NCI-H82 treated with DMSO at 0.1 percent for 48 hours (cell line): ENCODE measurements at regions not wholly inside any gene's neighbourhood (a gene's known extent, or its start where the extent isn't known, plus 50 kb on each side); places are given as distances from the start of the nearest gene placed in this dataset.
"Not testable (repeated sequence)": the region's sequence is repeated elsewhere in the genome, so short reads cannot be mapped to it uniquely, and the experiment has no call there.

Source experiments
- DNase-seq: peaks from one replicate; lab custom pipeline; 2025; ENCODE audit not compliant: unreplicated experiment; lab: John Stamatoyannopoulos, UW

- DNase-seq, result no peak
Measured at GRCh38 chrX:136975684-136976470, 57.9 kb downstream of the GPR101 start.

DNA sequence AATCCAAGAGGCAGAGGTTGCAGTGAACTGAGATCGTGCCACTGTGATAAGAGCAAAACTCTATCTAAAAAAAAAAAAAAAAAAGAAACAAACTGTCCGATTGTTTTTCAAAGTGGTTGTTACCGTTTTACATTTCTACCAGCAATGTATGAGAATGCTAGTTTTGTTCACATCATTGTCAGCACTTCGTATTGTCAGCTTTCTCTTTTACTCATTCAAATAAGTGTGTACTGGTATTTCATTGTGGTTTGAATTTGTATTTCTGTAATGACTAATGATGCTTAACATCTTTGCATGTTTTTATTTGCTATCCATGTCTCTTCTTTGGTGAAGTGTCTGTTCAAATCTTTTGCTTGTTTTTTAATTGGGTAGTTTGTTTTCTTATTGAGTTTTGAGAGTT, 65.8 kb downstream of the GPR101 start:
- DNase-seq, result no peak

- DNase-seq, result no peak
Measured at GRCh38 chrX:136963973-136964372, 69.8 kb downstream of the GPR101 start.

DNA sequence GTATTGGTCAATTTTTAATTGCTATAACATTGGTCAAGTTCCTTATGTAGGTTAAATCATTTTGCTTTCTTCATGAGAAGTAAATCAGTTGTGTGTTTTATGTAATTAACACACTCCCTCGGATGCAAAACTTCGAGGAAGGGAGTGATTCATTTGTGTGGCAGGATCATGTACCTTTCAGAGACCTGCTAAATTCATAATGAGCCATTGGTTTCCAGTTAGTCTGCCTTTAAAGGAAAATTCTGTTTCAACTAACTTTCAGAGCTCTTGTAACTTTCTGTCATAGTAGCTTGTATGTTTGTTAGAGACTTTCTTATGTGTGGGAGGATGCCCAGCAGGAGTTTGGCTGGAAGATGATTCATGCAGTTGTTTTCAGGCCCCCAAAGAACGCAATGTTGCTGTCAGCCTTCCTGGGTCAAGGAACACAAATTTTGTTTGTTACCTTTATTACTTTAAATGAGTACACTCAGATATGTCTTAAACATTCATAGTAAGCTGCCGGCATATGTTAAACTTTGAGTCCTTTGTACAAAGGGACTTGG, 72.1 kb downstream of the GPR101 start:
- DNase-seq, result no peak

DNA sequence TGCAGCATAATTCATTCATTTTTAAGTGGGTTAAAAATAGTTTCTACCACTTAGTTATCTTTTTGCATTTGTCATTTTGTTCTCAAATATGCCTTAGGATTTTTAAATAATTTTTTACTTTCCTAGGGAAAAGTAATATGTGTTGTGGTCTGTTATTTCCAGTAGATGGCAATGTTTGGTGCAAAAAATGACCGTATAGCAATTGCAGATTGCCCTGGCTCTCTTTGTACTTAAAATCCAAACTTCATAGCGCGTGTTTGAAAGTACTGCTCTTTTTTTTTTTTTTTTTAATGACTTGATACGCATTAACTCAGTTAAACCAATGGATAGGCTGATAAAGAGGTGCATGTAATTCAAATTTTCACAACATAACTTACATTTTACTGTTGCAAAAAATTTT, 74.4 kb upstream of the RBMX start:
- no peak for DNase-seq

DNA sequence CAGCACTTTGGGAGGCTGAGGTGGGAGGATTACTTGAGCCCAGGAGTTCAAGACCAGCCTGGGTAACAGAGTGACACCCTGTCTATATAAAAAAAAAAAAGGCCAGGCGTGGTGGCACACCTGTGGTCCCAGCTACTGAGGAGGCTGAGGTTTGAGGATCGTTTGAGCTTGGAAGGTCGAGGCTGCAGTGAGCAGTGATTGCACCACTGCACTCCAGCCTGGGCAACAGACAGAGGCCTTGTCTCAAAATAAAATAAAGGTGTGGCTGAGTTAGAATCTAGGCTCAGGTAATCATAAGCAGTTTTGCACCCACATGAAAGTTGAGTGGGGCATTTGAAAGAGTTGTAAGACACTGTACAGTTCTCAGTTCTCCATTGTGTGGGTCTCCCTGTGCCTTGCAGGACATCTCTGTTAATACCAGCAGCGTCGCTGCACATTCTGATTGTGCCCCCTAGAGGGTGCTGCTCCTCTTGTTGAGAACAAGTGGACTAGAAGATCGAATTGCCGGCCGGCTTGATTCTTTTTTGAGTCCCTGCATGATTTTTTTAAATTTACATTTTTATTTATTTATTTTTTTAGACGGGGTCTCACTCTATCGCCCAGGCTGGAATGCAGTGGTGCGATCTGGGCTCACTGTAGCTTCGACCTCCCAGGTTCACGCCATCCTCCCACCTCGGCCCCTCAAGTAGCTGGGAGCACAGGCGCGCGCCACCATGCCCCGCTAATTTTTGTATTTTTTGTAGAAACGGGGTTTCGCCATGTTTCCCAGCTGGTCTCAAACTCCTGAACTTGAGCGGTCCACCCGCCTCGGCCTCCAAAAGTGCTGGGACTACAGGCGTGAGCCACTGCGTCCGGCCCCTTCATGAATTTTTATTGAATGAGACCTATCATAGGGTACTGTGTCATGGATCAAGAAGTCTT, 73.6 kb upstream of the RBMX start:
- peak; percentile 12 for DNase-seq

- no peak for DNase-seq
Measured at GRCh38 chrX:136950211-136950610, 69.7 kb upstream of the RBMX start.

DNA sequence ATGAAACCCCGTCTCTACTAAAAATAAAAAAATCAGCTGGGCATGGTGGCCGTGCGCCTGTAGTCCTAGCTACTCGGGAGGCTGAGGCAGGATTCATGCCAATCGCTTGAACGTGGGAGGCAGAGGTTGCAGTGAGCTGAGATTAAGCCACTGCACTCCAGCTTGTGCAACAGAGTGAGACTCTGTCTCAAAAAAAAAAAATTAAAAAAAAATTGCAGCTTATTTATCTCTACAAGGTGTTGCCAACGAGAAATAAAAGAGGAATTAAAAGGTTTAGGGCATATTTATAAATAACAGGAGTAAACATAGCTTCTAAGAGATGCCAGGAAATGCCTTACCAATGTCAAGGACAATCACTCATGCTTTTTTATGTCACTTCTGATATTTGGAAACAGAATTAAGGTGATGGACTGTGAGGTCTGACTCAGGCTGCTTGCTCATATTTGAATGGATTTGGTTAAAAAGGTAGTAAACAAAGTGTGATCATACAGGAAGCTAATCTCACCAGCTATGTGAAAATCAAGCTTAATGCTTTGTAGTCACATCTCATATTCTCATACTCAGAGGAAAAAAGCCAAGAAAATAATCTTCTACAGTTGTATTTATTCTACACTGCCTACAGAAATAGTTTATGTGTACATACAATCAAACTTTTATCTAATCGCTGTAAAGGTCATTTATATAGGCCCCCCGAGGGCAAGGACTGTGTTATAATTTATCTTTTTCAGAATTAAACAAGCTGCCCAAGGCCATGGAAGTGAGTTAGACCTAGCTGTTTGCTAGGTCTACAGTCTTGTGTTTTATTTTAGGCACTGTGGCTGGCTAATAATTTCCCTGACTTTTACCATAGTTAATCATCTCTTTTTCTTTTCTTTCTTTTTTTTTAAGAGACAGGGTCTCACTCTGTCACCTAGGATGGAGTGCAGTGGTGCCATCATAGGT, 61.1 kb upstream of the RBMX start:
- DNase-seq, result no peak

DNA sequence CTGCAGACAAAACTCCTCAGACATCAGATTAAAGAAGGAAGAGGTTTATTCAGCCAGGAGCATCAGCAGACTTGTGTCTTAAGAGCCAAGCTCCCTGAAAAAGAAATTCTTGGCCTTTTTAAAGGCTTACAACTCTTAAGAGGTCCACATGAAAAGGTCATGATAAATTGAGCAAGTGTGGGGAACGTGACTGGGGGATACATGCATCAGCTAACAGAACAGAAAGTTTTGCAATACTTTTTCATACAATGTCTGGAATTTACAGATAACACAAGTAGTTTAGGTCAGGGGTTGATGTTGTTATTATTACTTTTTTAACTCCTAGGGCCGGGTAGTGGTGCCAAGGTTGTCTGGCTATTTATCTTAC, 55.6 kb upstream of the RBMX start:
- DNase-seq, result no peak

DNA sequence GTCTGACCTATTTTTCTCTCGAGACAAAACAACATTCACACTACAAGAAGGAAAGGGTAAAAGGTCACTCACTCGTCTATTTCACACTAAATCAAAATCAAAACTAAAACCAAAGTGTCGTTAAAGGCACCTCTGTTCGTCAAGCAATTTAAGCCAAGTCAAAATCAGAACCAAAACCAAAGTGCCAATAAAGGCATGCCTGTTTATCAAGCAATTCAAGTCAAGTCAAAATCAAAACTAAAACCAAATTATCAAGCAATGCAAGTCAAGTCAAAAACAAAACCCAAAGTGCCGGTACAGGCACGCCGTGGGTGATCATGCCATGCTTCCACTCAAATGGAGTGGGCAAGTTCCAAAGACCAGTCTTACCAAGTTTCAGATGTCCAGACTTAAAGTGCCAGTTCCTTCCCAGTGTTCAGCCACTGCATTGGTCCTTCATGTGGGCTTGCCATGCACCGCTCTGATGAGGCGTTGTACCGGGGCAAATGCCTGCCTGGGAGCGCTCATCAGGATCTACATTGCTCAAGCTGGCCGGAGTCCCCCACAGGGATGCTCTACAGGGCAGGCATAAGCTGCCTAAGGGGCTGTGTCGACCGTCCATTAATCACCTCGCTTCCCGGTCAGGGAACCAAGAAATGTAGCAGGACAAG, 55.1 kb upstream of the RBMX start:
- DNase-seq, result not testable (repeated sequence)

DNA sequence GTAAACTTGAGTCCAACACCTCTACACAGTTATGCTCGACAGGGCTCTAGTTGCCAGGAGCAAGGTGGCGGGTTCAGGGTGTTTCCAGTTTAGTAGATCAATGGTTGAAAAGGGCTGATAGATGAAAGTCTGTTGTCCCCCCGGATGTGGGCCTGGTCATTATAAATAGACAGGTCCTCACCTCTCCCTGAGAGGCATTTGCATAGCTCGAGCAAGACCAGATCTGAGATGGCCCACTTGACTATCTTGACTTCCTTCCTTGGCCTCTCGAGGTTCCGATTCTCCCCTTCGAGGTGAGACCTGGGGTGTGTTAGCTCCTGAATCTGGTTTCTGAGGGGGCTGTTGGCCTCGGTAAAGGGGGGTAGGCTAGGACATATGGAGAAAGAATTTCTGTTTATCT, 54.1 kb upstream of the RBMX start:
- DNase-seq, result not testable (repeated sequence)

DNA sequence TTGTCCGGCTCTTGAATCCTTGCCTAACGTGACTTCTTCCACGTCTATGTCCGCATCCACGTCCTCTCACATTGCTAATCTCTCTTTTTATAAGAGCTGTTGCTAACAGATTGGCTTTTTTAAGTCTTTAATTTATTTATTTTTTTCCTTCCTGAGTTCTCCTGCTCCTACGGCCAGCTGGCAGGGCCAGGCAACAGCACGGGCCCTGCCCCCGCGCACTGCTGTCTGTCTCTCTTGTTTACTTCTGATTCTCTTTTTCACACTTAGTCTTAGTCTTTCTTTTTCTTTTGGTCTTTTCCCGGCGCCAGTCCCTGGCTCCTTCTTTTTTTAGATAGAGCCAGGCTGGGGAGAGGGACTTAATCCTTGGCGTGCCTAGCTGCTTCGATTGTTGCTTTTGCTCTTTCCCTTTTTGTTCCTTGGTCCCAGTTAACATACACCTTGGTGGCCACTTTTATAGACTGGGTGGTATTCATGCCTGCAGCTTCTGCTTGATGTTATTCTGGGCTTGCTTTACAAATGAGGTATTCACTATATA, 53.2 kb upstream of the RBMX start:
- peak; percentile 44 for DNase-seq

DNA sequence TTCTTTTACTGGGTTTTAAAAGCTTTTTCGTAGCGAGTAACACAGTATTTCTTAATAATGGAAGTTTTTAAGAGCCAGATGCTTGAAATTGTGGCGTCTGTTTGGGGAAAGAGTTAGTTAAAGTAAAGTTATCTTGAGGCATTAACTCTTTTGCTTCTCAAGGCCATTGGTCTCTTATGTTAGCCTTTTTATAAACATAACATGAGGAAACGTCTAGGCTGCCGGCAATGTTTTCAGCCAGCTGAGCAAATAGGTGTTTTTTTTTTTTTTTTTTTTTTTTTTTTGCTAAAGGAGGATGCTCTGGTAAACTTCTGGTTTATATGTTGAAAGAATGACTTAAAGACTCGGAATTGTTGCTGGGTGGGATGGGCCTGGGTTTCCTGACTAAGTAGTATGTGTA, 51.1 kb upstream of the RBMX start:
- DNase-seq, result no peak
